Kidney glomerular epithelial cell (primary cell): ENCODE measurements at regions not wholly inside any gene's neighbourhood (a gene's known extent, or its start where the extent isn't known, plus 50 kb on each side); places are given as distances from the start of the nearest gene placed in this dataset.
"Not testable (repeated sequence)": the region's sequence is repeated elsewhere in the genome, so short reads cannot be mapped to it uniquely, and the experiment has no call there.

Source experiments
- DNase-seq: peaks from one replicate; lab custom pipeline; 2025; lab: John Stamatoyannopoulos, UW

DNA sequence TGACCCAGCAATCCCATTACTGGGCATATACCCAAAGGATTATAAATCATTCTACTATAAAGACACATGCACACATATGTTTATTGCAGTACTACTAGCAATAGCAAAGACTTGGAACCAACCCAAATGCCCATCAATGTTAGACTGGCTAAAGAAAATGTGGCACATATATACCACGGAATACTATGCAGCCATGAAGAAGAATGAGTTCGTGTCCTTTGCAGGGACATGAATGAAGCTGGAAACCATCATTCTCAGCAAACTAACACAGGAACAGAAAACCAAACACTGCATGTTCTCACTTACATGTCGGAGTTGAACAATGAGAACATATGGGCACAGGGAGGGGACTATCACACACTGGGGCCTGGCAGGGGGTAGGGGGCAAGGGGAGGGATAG is 183.0 kb downstream of the HACE1 start:
- DNase-seq, result not testable (repeated sequence)

DNA sequence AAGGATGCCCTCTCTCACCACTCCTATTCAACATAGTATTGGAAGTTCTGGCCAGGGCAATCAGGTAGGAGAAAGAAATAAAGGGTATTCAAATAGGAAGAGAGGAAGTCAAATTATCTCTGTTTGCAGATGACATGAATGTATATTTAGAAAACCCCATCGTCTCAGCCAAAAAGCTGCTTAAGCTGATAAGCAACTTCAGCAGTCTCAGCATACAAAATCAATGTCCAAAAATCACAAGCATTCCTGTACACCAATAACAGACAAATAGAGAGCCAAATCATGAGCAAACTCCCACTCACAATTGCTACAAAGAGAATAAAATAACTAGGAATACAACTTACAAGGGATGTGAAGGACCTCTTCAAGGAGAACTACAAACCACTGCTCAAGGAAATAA is 184.6 kb downstream of the HACE1 start:
- not testable (repeated sequence) for DNase-seq

DNA sequence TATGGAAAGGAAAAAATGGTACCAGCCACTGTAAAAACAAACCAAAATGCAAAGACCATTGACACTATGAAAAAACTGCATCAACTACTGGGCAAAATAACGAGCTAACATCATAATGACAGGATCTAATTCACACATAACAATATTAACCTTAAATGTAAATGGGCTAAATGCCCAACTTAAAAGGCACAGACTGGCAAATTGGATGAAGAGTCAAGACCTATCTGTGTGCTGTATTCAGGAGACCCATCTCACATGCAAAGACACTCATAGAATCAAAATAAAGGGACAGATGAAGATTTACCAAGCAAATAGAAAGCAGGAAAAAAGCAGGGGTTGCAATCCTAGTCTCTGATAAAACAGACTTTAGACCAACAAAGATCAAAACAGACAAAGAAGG is 186.6 kb downstream of the HACE1 start:
- not testable (repeated sequence) for DNase-seq

DNA sequence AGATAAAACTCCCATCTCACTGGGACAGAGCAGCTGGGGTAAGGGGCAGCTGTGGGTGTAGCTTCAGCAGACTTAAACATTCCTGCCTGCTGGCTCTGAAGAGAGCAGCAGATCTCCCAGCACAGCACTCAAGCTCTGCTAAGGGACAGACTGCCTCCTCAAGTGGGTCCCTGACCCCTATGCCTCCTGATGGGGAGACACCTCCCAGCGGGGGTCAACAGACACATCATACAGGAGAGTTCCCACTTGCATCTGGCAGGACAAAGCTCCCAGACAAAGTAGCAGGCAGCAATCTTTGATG is 188.2 kb downstream of the HACE1 start:
- not testable (repeated sequence) for DNase-seq

DNA sequence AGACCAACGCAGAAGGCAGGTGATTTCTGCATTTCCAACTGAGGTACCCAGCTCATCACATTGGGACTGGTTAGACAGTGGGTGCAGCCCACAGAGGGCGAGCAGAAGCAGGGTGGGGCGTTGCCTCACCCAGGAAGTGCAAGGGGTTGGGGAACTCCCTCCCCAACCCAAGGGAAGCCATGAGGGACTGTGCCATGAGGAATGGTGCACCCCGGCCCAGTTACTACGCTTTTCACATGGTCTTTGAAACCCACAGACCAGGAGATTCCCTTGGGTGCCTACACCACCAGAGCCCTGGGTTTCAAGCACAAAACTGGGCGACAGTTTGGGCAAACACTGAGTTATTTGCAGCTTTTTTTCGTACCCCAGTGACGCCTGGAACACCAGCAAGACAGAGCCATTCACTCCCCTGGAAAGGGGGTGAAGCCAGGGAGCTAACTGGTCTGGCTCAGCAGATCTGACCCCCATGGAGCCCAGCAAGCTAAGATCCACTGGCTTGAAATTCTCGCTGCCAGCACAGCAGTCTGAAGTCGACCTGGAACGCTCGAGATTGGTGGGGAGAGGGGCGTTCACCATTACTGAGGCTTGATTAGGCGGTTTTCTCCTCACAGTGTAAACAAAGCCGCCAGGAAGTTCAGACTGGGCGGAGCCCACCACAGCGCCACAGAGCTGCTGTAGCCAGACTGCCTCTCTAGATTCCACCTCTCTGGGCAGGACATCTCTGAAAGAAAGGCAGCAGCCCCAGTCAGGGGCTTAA is 188.7 kb downstream of the HACE1 start:
- not testable (repeated sequence) for DNase-seq

DNA sequence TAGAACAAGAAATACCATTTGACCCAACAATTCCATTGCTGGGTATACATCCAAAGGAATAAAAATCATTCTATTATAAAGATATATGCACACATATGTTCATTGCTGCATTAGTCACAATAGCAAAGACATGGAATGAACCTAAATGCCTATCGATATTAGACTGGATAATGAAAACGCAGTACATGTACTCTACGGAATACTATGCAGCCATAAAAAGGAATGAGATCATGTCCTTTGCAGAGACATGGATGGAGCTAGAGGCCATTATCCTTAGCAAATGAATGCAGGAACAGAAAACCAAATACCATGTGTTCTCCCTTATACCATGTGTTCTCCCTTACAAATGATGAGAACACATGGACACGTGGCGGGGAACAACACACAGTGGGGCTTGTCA is 190.2 kb downstream of the HACE1 start:
- DNase-seq, result no peak

DNA sequence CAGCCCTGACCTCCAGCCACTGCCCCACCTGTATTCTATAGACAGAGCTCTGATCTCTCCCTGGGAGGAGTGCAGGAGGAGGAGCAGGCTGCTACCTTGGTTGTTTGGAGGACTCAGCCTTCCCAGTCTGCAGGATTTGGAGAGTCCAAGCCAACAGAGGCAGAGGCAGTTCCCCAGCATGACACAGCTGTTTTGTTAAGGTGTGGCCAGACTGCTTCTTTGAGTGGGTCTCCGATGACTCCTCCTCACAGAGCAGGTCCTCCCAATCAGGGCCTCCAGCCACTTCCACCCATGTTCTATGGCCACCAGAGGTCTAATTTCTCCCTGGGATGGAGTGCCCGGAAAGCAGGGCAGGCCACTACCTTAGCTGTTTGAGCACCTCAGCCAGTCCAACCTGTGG is 203.5 kb downstream of the HACE1 start:
- no peak for DNase-seq

DNA sequence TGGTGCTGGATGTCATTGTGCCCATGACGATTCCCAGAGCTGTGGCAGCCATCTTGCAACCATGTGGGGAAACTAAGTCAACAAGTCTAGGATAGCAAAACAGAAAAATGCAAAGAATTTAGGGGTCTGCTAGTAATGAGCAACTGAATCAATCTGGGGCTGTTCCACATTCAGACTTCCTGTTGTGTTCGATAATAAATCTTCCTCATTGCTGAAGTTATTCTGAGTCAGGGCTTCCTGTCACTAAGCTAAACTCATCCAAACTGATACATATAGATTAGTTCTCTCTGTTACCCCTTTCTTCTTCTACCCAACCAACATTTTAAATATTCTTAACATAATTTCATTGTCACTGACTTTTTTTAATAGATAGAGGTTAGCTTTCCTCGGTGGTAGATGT is 205.9 kb downstream of the HACE1 start:
- DNase-seq, result no peak

DNA sequence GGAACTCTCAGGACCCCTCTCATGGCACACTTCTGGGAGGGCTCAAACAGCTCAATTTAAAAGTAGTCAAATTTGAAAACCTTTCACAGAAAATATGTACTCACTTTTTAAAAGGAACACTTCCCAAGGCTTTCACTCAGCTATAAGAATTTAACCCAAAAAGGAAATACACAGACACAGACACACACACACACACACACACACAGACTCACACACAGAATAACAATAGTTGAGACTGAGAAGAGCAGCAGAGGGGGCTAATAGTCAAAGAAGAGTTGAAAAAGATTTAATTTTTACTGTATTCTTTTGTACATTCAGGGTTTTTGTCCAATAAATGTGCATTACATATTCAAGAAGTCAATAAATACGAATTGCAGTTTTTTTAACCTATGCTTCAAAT is 211.4 kb downstream of the HACE1 start:
- DNase-seq, result no peak

DNA sequence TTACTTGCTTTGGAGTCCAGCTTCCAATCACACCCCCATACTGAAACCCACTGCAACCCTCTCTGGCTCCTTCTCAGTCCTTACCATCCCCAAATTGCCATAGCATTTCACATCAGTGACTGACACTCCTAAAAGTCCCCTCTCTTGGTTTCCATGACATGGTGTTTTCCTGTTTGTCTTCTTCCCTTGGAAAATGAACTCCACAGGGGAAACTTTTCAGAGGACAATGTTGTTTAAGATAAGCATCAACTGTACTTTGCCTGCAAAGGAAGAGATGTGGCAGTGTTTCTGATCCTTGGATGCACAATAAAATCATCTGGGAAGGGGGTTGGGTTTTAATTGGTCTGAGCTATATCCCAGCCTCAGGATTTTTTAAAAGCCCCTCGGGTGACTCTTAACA is 214.9 kb downstream of the HACE1 start:
- DNase-seq, result no peak

DNA sequence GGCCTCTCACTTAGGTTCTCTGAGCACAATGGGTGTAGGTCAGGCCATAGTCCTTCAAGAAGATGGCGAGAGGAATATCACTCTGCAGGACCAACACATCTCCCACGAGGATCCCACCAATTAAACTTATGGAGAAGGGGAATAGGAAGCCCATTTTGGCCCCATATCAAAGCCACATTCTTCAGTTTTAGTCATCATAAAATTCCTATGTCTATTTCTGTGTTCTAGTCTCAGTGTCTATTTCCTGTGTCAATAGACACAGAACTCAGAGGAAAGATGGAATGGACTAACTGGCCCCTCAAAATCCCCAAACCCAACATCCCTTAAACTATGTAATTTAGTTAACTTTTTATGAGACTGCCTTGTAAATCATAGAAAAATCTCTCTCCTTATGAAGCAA is 216.8 kb downstream of the HACE1 start:
- no peak for DNase-seq

DNA sequence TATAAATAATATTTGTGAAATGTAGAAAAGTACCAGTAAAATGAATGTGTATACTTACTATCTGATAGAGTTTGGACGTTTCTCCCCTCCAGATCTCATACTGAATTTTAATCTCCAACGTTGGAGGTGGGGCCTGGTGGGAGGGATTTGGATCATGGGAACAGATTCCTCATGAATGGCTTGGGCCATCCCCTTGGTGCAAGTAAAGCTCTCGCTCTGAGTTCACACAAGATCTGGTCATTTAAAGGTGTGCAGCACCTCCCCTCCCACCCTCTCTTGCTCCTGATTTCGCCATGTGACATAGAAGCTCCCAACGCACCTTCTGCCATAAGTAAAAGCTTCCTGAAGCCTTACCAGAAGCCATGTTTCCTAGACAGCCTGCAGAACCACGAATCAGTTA is 219.0 kb downstream of the HACE1 start:
- no peak for DNase-seq

DNA sequence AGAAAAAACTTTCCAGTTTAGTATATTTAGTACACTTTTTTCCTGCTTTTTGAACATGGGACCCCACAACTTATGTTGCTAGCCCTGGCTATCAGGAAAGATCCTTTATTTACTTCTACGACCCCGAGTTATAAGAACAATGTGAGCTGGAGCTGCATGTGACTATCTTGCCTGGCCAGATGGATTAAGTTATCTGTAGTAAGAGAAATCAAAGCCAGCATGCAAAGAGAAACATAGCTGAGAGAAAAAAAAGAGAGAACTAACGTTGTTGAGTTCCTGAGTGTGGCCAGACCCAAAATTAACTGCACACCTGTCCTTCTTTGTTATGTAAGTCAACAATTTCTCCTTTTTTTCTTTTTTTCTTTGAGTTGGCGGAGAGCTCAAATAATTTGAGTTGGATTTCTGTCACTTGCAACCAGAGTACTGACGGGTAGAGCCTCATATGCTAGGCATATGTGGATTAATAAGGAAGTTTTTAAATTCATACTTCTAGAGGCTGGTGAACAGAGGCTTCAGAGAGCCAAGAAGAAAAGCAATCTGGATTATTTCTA is 219.5 kb downstream of the HACE1 start:
- DNase-seq, result no peak

DNA sequence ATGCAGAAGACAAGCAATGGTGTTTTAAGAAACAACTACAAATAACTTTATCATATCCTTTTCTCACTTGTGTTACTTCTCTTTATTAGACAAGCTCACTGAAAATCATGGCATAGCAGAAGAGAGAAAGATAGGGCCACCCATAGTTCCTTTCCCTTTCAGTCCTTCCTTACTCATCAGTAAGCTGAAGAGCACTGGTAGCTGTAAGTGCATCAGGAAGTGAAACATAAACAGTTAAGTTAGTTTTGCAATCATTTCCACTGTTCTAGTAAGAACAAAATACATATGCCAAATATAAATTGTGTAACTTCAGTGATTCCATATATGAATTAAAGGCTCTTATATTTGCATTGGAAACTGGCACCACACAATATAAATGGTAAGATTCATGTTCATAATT is 220.1 kb downstream of the HACE1 start:
- no peak for DNase-seq

DNA sequence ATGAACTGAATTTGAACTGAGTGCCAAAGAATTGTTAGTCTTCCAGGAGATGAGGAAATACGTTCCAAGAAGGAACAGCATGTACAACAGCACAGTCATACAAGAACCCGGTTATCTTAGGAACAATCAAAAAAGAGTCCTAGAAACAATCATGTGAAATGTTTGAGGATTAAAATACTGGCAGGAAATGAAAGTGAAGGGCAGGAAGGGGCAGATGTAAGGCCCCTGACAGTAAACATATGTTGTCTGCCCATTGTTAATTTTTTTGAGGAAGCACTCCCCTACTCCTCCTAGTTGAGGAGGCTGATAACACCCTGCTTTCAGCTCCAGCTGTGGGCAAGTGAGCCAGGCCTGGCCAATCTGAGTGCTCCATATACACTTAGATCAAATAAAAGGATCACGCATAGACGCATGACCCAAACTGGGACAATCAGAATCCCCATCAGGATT is 220.9 kb downstream of the HACE1 start:
- no peak for DNase-seq

DNA sequence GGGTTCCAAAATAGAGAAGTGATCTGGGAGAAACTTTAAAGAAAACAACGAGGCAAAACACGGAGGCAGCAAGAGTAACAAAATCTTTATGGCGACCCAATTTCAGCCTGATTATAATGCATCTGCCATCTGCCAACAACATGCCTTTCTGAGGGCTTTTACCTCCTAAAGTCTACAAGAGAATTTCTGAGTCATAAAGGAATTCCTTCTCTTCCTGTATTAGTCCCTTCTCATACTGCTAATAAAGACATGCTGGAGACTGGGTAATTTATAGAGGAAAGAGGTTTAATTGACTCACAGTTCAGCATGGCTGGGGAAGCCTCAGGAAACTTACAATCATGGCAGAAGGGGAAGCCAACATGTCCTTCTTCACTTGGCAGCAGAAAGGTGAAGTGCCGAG is 226.6 kb downstream of the HACE1 start:
- no peak for DNase-seq

DNA sequence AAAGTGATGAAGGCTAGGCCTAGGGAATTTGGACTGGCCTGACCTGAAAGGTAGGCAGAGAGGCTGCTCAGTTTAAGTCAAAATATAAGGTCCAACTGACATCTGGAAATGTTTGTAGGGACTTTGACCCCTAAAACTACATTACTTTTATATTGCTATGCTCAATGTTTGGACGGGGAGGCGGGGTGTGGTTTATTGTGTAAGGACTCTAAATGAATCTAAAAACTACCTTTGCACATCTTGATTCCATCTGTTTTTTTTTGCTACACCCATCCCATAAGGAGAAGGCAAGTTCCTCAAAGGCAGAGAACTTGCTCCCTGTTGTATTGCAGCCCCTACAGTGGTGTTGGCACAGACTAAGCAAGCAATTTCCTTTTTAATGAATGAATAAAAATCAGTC is 227.1 kb downstream of the HACE1 start:
- no peak for DNase-seq

DNA sequence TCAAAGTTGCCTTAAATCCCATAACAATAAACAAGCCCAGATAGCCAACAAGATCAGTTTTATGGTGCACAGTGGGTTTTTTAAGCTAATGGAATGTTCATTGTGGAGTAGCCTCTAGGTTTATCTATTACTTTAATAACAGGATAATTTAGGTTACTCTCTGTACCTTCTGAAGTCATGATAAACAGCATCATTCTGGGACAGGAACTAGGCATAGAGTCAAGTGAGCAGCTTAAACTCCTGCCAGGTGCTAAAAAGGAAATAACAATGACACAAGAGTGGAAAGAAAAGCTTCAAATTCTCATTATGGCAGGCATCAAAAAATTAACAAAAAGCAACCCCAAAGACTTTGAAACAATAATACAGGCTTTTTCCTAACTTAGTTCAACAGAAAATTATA is 228.8 kb downstream of the HACE1 start:
- no peak for DNase-seq

DNA sequence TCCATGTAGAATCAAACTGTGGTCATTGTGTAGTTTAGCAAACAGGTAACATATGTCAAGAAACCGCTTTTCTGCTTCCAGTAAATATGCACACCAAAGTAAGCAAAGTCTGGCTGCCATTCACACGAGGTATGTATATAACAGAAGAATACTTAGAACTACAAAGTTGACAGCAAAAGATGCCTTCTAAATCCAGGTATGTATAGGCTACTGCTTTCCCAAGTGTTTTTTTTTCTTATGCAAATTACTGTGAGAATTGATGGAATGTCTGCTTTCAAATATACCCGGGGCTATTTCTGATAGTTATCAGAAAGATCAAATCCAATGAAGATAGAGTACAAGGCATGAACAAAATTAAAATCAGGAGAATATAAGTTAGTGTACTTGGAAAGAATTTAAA is 229.2 kb downstream of the HACE1 start:
- no peak for DNase-seq

DNA sequence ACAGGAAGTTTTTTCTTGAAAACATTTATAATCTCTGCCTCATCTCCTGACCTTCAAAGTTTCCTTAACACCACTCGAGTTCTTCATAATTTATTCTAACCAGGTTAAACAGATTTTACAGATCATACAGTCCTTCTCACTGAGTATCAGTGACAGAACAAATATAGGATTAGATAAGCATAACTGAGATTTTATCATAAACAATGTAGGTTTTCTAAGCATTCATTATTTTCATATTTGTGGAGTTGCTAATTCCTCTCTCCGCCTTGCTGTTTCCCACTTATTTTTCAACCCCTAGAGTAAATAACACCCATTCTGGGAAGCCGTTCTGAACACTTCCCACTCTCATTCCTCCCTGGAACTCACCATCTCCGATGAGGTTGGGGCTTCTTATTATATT is 229.9 kb downstream of the HACE1 start:
- DNase-seq, result no peak

DNA sequence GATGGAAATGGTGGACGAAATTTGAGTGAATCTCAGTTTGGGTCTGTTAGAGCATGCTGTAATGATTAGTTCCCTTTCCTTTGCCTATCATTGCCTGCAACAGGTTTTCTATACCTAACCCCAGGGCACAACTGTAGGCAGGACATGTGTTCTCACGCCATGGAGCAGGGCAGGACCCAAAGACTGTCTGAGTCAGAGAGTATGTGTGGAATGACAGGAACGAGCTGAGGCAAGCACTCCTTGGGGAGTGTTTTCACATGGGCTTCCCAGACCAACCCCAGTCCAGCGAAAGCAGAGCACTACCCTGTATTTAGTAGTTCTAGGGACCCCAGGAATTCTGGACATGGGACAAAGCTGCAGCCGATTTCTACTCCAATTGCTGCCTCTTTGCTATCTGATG is 234.2 kb downstream of the HACE1 start:
- peak; percentile 46 for DNase-seq

DNA sequence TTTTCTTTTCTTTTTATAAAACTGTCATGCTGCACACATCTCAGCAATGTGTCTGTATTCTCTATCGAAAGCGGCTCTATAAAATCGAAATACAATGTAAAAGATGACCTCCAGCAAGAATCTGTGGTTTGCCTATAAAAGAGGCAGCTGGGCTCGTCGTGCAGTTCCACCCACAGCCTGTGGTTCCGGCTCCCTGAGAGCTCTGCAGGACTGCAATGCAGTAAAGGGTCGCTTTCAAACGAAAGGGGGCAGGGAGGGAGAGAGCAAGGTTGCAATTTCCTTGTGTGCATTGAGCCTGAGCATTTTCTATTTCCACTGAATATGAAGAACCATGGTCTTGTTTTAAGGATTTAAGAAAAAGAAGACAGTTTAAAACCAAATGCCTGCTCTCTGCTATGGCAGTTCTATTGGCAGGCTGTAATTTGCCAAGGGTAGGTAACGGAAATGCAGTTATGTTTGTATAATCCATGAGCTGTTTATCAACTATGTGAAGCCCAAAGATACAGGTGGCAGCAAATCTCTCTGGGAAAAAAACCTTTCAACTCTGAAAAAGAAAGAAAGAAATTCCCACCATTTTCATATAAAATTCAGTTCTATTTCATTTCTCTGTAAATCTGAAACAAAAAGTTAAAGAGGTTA is 236.5 kb downstream of the HACE1 start:
- no peak for DNase-seq

DNA sequence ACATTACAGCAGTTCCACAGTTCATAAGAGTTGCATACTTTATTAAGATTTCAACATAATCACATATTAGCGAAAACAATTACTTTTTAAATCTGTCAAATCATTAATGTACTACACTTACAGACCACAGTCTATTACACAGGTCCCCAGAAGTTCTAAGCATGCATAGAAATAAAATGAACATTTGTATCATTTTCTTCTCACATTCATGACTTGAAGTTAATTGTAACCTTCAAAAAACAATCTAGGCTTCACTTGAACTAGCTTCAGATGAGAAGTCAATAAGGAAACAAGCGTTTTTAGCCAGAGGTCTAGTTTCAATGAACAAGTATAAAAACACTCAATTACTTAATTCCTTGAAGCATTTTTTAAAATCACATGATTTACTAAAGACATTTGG is 238.3 kb downstream of the HACE1 start:
- no peak for DNase-seq

DNA sequence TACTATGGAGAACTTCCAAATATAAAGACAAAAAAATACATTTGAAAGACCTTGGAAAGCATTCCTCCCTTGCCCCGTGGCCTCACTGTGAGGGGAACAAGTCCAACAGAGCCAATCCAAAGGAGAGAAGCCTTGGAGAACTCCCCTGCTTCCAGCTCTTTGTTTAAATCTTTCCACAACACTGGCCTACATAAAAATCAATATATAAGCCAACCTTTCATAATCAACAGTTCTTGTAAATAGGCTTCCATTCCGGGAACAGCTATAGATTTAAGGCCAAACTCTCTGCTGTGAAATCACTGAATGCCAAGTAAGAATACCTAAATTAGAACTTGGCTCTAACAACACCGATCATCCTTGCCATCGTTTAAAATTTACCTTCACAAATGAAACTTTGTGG is 242.1 kb downstream of the HACE1 start:
- no peak for DNase-seq
